ENCODE measurements at regions not wholly inside any gene's neighbourhood (a gene's known extent, or its start where the extent isn't known, plus 50 kb on each side); places are given as distances from the start of the nearest gene placed in this dataset.
A peak's percentile ranks its signal among the peaks of the same experiment; 100 is the strongest.

- H3K4me1 Mint-ChIP-seq = no peaks in the 10 kb centered on the region
- ChIA-PET POLR2A (no interaction called here), CTCF (no interaction called here)
- H3K4me3 ChIP-seq (ENCODE audit: low read length) = no peak overlapping the region
- no peaks in the 10 kb centered on the region for H3K36me3 ChIP-seq (ENCODE audit: control insufficient read depth in 2 of 3, insufficient read depth in 3 of 3, low read length in 3 of 3)
- no peaks in the 10 kb centered on the region for H3K27me3 Mint-ChIP-seq
- no peaks in the 10 kb centered on the region for H3K4me1 ChIP-seq (ENCODE audit: control insufficient read depth in 2 of 2, insufficient read depth in 2 of 2, low read length in 2 of 2)
- peaks cover 0 to 4% (median 0%) of the 10 kb centered on the region in 5 donors for H3K36me3 Mint-ChIP-seq
- no peak for ATAC-seq
- peaks cover 0 to 29% (median 9%) of the 10 kb centered on the region in 11 donors for H3K9me3 Mint-ChIP-seq
- H3K27me3 ChIP-seq (ENCODE audit: control insufficient read depth in 2 of 2, insufficient read depth in 2 of 2, low read length in 2 of 2) = no peaks in the 10 kb centered on the region
- no peak for DNase-seq
- intact Hi-C loops (cut with micrococcal nuclease) = no loop called here
- no peak overlapping the region for H3K4me3 Mint-ChIP-seq
- peaks cover 0 to 17% (median 0%) of the 10 kb centered on the region in 3 experiments for H3K9me3 ChIP-seq (ENCODE audit: control insufficient read depth in 2 of 3, low read length in 3 of 3)
- peak overlapping the region in 1 of 9 donors; percentile 36 for H3K27ac Mint-ChIP-seq
- H3K27ac ChIP-seq (ENCODE audit: low read depth, low read length) = no peak overlapping the region
These were observed 890.0 kb upstream of the LRRTM1 start for GRCh38 chr2:81194581-81194980.

GRCh38 chr2:81194176-81194575, 889.6 kb upstream of the LRRTM1 start:
- H3K4me1 ChIP-seq (ENCODE audit: control insufficient read depth in 2 of 2, insufficient read depth in 2 of 2, low read length in 2 of 2) = no peaks in the 10 kb centered on the region
- no peaks in the 10 kb centered on the region for H3K36me3 ChIP-seq (ENCODE audit: control insufficient read depth in 2 of 3, insufficient read depth in 3 of 3, low read length in 3 of 3)
- Mint-ChIP-seq H3K27ac (no peak overlapping the region), H3K4me3 (no peak overlapping the region), H3K9me3 (peaks cover 0 to 29% (median 9%) of the 10 kb centered on the region in 11 donors), H3K27me3 (no peaks in the 10 kb centered on the region), H3K4me1 (no peaks in the 10 kb centered on the region), H3K36me3 (peaks cover 0 to 4% (median 0%) of the 10 kb centered on the region in 5 donors)
- H3K27me3 ChIP-seq (ENCODE audit: control insufficient read depth in 2 of 2, insufficient read depth in 2 of 2, low read length in 2 of 2) = no peaks in the 10 kb centered on the region
- ChIA-PET POLR2A (no interaction called here), CTCF (no interaction called here)
- H3K9me3 ChIP-seq (ENCODE audit: control insufficient read depth in 2 of 3, low read length in 3 of 3) = peaks cover 0 to 17% (median 0%) of the 10 kb centered on the region in 3 experiments
- H3K27ac ChIP-seq (ENCODE audit: low read depth, low read length) = no peak overlapping the region
- intact Hi-C loops (cut with micrococcal nuclease) = no loop called here
- ATAC-seq = no peak
- DNase-seq = no peak
- no peak overlapping the region for H3K4me3 ChIP-seq (ENCODE audit: low read length)

- CTCF ChIA-PET = no interaction called here
- ATAC-seq = no peak
These were observed 877.3 kb upstream of the LRRTM1 start for GRCh38 chr2:81181845-81182244.

GRCh38 chr2:81171447-81171846, 866.9 kb upstream of the LRRTM1 start:
- Mint-ChIP-seq H3K27ac (no peak overlapping the region), H3K4me3 (no peak overlapping the region), H3K4me1 (no peaks in the 10 kb centered on the region), H3K36me3 (no peaks in the 10 kb centered on the region), H3K27me3 (no peaks in the 10 kb centered on the region), H3K9me3 (peaks cover 0 to 22% (median 6%) of the 10 kb centered on the region in 11 donors)
- no peak overlapping the region for H3K4me3 ChIP-seq (ENCODE audit: low read length)
- no peaks in the 10 kb centered on the region for H3K27me3 ChIP-seq (ENCODE audit: control insufficient read depth in 2 of 2, insufficient read depth in 2 of 2, low read length in 2 of 2)
- ATAC-seq = no peak
- H3K4me1 ChIP-seq (ENCODE audit: control insufficient read depth in 2 of 2, insufficient read depth in 2 of 2, low read length in 2 of 2) = no peaks in the 10 kb centered on the region
- CTCF ChIA-PET = no interaction called here
- intact Hi-C loops (cut with micrococcal nuclease) = no loop called here
- no peaks in the 10 kb centered on the region for H3K36me3 ChIP-seq (ENCODE audit: control insufficient read depth in 2 of 3, insufficient read depth in 3 of 3, low read length in 3 of 3)
- no peaks in the 10 kb centered on the region for H3K9me3 ChIP-seq (ENCODE audit: control insufficient read depth in 2 of 3, low read length in 3 of 3)
- H3K27ac ChIP-seq (ENCODE audit: low read depth, low read length) = no peak overlapping the region
- DNase-seq = no peak
- POLR2A ChIA-PET = interaction anchor here (0.7 kb wide), 1 partner anchor 14 kb away, joined by 3 read pairs; no protein-coding TSS in a partner anchor

More at GRCh38 chr2:81181845-81182244, 877.3 kb upstream of the LRRTM1 start:
- H3K27ac ChIP-seq (ENCODE audit: low read depth, low read length) = no peak overlapping the region
- H3K4me3 ChIP-seq (ENCODE audit: low read length) = no peak overlapping the region
- H3K36me3 Mint-ChIP-seq = no peaks in the 10 kb centered on the region
- POLR2A ChIA-PET = no interaction called here
- H3K9me3 Mint-ChIP-seq = peaks cover 0 to 25% (median 4%) of the 10 kb centered on the region in 11 donors
- H3K27ac Mint-ChIP-seq = no peak overlapping the region
- no peak for DNase-seq
- no peaks in the 10 kb centered on the region for H3K4me1 ChIP-seq (ENCODE audit: control insufficient read depth in 2 of 2, insufficient read depth in 2 of 2, low read length in 2 of 2)
- intact Hi-C loops (cut with micrococcal nuclease) = no loop called here
- H3K36me3 ChIP-seq (ENCODE audit: control insufficient read depth in 2 of 3, insufficient read depth in 3 of 3, low read length in 3 of 3) = no peaks in the 10 kb centered on the region
- H3K27me3 Mint-ChIP-seq = no peaks in the 10 kb centered on the region
- H3K9me3 ChIP-seq (ENCODE audit: control insufficient read depth in 2 of 3, low read length in 3 of 3) = no peaks in the 10 kb centered on the region
- H3K27me3 ChIP-seq (ENCODE audit: control insufficient read depth in 2 of 2, insufficient read depth in 2 of 2, low read length in 2 of 2) = no peaks in the 10 kb centered on the region
- no peak overlapping the region for H3K4me3 Mint-ChIP-seq
- H3K4me1 Mint-ChIP-seq = no peaks in the 10 kb centered on the region

GRCh38 chr2:81163583-81163982, 859.0 kb upstream of the LRRTM1 start:
- ChIA-PET CTCF (no interaction called here), POLR2A (no interaction called here)
- intact Hi-C loops (cut with micrococcal nuclease) = no loop called here
- H3K27me3 ChIP-seq (ENCODE audit: control insufficient read depth in 2 of 2, insufficient read depth in 2 of 2, low read length in 2 of 2) = no peaks in the 10 kb centered on the region
- no peaks in the 10 kb centered on the region for H3K4me1 ChIP-seq (ENCODE audit: control insufficient read depth in 2 of 2, insufficient read depth in 2 of 2, low read length in 2 of 2)
- no peaks in the 10 kb centered on the region for H3K4me1 Mint-ChIP-seq
- H3K36me3 Mint-ChIP-seq = no peaks in the 10 kb centered on the region
- no peak overlapping the region for H3K4me3 ChIP-seq (ENCODE audit: low read length)
- no peaks in the 10 kb centered on the region for H3K27me3 Mint-ChIP-seq
- H3K27ac ChIP-seq (ENCODE audit: low read depth, low read length) = no peak overlapping the region
- peaks cover 0 to 21% (median 8%) of the 10 kb centered on the region in 11 donors for H3K9me3 Mint-ChIP-seq
- DNase-seq = no peak
- no peak overlapping the region for H3K27ac Mint-ChIP-seq
- no peak for ATAC-seq
- H3K4me3 Mint-ChIP-seq = no peak overlapping the region
- H3K9me3 ChIP-seq (ENCODE audit: control insufficient read depth in 2 of 3, low read length in 3 of 3) = peaks cover 0 to 4% (median 0%) of the 10 kb centered on the region in 3 experiments
- no peaks in the 10 kb centered on the region for H3K36me3 ChIP-seq (ENCODE audit: control insufficient read depth in 2 of 3, insufficient read depth in 3 of 3, low read length in 3 of 3)

- H3K27me3 ChIP-seq (ENCODE audit: control insufficient read depth in 2 of 2, insufficient read depth in 2 of 2, low read length in 2 of 2) = no peaks in the 10 kb centered on the region
- H3K9me3 Mint-ChIP-seq = peaks cover 4 to 25% (median 10%) of the 10 kb centered on the region in 11 donors
- no peak overlapping the region for H3K27ac Mint-ChIP-seq
- no peak overlapping the region for H3K27ac ChIP-seq (ENCODE audit: low read depth, low read length)
- no peaks in the 10 kb centered on the region for H3K27me3 Mint-ChIP-seq
- H3K4me3 ChIP-seq (ENCODE audit: low read length) = no peak overlapping the region
- no peaks in the 10 kb centered on the region for H3K4me1 ChIP-seq (ENCODE audit: control insufficient read depth in 2 of 2, insufficient read depth in 2 of 2, low read length in 2 of 2)
- ATAC-seq (no peak), DNase-seq (no peak)
- no peaks in the 10 kb centered on the region for H3K36me3 Mint-ChIP-seq
- no peaks in the 10 kb centered on the region for H3K36me3 ChIP-seq (ENCODE audit: control insufficient read depth in 2 of 3, insufficient read depth in 3 of 3, low read length in 3 of 3)
- no peak overlapping the region for H3K4me3 Mint-ChIP-seq
- H3K9me3 ChIP-seq (ENCODE audit: control insufficient read depth in 2 of 3, low read length in 3 of 3) = peaks cover 0 to 4% (median 0%) of the 10 kb centered on the region in 3 experiments
- POLR2A ChIA-PET = no interaction called here
- intact Hi-C loops (cut with micrococcal nuclease) = no loop called here
- no peaks in the 10 kb centered on the region for H3K4me1 Mint-ChIP-seq
- CTCF ChIA-PET = no interaction called here
These were observed 854.0 kb upstream of the LRRTM1 start for GRCh38 chr2:81158505-81158904.

GRCh38 chr2:81148323-81148722, 843.8 kb upstream of the LRRTM1 start:
- Histone ChIP-seq H3K4me3 (ENCODE audit: low read length) (no peak overlapping the region), H3K9me3 (ENCODE audit: control insufficient read depth in 2 of 3, low read length in 3 of 3) (peaks cover 0 to 5% (median 0%) of the 10 kb centered on the region in 3 experiments), H3K27me3 (ENCODE audit: control insufficient read depth in 2 of 2, insufficient read depth in 2 of 2, low read length in 2 of 2) (no peaks in the 10 kb centered on the region), H3K36me3 (ENCODE audit: control insufficient read depth in 2 of 3, insufficient read depth in 3 of 3, low read length in 3 of 3) (no peaks in the 10 kb centered on the region), H3K4me1 (ENCODE audit: control insufficient read depth in 2 of 2, insufficient read depth in 2 of 2, low read length in 2 of 2) (no peaks in the 10 kb centered on the region), H3K27ac (ENCODE audit: low read depth, low read length) (no peak overlapping the region)
- no peak for ATAC-seq
- ChIA-PET CTCF (no interaction called here), POLR2A (no interaction called here)
- no peaks in the 10 kb centered on the region for H3K4me1 Mint-ChIP-seq
- no peak overlapping the region for H3K27ac Mint-ChIP-seq
- no peak for DNase-seq
- peaks cover 0 to 4% (median 0%) of the 10 kb centered on the region in 5 donors for H3K36me3 Mint-ChIP-seq
- intact Hi-C loops (cut with micrococcal nuclease) = no loop called here
- peaks cover 0 to 48% (median 18%) of the 10 kb centered on the region in 11 donors for H3K9me3 Mint-ChIP-seq
- no peak overlapping the region for H3K4me3 Mint-ChIP-seq
- no peaks in the 10 kb centered on the region for H3K27me3 Mint-ChIP-seq
